Fibroblast of pulmonary artery (primary cell): ENCODE measurements at regions not wholly inside any gene's neighbourhood (a gene's known extent, or its start where the extent isn't known, plus 50 kb on each side); places are given as distances from the start of the nearest gene placed in this dataset.

Source experiments
- DNase-seq: peaks from one replicate; pipeline ENCODE4 v3.0.0-alpha.2; 2010; ENCODE audit warnings: low read depth
- H3K4me3 ChIP-seq: replicated peaks from 2 replicates; pipeline ENCODE4 v1.5.1; 2011; ENCODE audit warnings: low read depth, mild to moderate bottlenecking, control low read depth, low read length, moderate library complexity
- TF ChIP-seq, protein P1 (sequence below): IDR thresholded peaks from 2 replicates; pipeline ENCODE4 v1.5.1; 2011; ENCODE audit warnings: mild to moderate bottlenecking, control low read depth, low read length, inconsistent platforms; ENCODE audit errors: missing control alignments

DNA sequence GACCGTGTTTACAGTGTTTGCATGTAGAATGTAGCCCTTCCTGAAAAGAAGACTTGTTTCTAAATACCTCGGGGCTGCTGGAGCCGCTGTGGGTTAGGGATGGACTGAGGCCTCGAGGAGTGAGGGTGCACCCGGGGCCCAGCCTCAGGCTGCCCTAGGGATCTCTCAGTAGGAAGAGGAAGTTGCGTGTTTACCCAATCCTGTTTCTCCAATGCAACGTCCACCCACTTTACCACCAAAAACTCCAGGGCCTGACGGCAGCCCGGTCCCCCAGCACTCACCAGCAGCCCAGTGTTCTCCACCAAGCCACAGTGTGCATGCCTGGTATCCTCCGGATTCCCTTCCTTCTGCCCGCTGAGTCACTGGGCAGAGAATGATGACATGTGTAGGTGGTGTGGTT is 255.8 kb downstream of the GLI2 start:
- DNase-seq: no peak
- TF ChIP-seq, protein P1, sequence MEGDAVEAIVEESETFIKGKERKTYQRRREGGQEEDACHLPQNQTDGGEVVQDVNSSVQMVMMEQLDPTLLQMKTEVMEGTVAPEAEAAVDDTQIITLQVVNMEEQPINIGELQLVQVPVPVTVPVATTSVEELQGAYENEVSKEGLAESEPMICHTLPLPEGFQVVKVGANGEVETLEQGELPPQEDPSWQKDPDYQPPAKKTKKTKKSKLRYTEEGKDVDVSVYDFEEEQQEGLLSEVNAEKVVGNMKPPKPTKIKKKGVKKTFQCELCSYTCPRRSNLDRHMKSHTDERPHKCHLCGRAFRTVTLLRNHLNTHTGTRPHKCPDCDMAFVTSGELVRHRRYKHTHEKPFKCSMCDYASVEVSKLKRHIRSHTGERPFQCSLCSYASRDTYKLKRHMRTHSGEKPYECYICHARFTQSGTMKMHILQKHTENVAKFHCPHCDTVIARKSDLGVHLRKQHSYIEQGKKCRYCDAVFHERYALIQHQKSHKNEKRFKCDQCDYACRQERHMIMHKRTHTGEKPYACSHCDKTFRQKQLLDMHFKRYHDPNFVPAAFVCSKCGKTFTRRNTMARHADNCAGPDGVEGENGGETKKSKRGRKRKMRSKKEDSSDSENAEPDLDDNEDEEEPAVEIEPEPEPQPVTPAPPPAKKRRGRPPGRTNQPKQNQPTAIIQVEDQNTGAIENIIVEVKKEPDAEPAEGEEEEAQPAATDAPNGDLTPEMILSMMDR: no peak
- no peak overlapping the region for H3K4me3 ChIP-seq

DNA sequence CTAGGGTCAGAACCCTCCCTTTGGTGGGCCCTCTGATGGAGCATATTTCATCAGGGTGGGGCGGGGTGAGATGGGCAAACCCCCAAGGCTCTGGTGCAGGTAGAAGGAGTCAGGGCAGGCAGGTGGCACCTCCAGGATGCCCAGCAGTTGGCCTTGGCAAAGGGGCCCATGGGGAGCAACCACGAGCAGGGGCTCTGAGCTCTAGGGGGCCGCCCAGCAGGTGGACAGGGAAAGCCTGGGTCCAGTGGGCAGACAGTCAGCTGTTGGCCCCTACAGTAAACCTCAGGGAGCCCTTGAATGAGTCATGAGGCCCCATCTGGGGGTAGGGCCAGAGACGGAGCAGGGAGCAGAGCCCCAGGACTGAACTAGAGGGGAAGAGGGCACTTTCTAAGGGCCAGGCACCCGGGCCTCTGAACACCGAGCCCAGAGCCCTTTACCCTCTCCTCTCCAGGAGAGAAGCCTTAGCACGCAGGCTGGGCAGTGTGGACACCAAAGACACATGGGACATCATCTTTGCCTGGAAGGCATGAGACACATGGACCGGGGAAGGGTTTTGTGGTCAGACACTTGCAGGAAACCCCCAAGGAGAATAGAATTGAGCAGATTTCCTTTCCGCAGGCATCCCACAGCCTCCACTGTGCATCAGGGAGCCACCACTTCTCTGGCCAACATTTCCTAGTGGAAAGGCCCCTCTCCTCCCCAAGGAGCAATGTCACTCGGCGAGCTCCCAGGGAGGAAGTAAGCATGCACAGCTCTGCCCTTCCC is 257.3 kb downstream of the GLI2 start:
- DNase-seq: no peak
- TF ChIP-seq, protein P1: no peak
- H3K4me3 ChIP-seq: no peak overlapping the region

DNA sequence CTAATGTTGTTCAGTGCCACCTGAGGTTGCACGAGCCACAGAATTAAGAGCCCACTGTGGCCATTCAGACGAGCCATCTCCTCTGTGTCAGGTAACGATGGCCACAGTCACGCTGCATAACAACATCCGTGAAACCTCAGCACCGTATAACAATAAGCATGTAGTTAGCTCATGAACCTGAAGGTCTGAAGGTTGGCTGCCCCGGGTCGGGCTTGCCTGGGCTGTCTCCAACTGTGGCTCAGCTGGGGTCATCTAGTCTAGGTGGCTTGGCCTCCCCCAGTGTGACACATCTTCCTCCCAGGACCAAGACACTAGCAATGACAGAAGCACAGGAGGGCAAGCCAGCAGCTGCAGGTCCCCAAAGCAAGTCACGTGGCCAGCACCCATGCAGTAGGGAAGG is 258.0 kb downstream of the GLI2 start:
- TF ChIP-seq, protein P1: no peak
- H3K4me3 ChIP-seq: no peak overlapping the region
- DNase-seq: no peak

DNA sequence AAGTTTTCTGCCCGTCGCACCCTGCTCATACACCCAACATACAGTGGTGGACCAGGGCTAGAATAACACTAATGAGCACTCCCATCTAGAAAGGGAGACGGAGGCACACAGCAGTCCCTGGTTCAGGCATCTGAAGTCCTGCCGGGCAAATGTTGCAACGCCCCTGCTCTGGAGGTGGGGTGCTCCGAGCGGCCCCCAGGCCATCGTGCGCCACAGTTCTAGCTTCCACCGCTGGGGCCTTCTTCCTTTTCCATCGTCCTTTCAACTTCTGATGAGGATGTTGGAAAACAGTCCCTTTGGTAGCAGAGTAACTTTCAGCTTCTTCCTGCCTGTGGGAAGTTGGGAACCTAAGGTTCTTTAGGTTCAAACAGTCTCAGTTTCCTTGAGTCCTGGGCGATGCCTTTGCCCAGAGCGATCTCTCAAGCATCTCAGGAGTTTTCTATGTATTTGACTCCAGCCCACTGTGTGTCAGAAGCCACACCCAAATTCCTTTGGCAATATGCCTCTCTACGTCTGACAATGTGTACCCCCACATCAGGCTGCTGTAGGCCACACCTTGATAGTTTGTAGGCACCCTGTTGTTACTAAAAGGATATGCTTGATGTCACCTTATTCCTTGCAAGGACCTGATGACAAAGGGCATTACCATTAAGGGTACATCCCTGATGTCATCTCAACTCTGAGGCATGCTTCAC is 258.8 kb downstream of the GLI2 start:
- no peak for DNase-seq
- no peak overlapping the region for H3K4me3 ChIP-seq
- TF ChIP-seq, protein P1: no peak

DNA sequence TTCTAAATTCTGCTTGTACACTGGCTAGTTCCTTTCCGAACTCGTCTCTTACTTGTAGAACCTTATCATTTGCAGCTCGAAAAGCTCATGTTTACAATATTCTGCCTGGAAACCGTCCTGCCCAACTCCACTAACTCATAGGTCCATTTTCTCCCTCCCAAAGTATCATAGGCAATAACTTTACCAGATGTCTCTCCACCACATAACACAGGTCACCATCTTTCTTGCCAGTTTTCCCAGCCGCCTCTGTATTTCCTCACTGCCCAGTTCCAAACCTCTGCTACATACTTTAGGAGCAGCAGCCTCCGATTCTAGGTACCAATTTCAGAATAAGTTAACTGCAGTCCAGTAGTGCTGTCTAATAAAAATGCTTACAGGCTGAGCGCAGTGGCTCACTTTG is 259.5 kb downstream of the GLI2 start:
- TF ChIP-seq, protein P1: no peak
- no peak for DNase-seq
- no peak overlapping the region for H3K4me3 ChIP-seq

DNA sequence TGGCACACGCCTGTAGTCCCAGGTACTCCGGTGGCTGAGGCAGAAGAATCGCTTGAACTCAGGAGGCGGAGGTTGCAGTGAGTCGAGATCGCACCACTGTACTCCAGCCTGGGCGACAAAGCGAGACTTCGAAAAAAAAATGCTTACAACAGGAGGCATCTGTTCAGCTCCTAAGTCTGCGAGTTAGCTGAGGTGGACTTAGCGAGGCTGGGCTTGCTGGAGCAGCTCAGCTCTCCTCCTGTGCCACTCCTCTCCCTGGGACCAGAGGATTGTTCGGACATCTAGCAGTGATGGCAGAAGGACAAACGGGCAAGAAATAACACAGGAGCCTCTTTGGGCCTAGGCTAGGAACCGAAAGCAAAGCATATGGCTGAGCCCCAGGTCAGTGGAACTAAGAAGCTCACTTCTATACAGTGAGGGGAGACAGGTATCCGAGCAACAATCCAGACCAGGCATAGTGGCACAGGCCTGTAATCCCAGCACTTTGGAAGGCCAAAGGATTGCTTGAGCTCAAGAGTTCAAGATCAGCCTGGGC is 260.1 kb downstream of the GLI2 start:
- no peak overlapping the region for H3K4me3 ChIP-seq
- TF ChIP-seq, protein P1: no peak
- no peak for DNase-seq
